Occipital lobe (tissue), 1 donor: ENCODE measurements at regions not wholly inside any gene's neighbourhood (a gene's known extent, or its start where the extent isn't known, plus 50 kb on each side); places are given as distances from the start of the nearest gene placed in this dataset.

Experiments
- DNase-seq: peaks from one replicate; lab custom pipeline; 2025; lab: John Stamatoyannopoulos, UW

DNA sequence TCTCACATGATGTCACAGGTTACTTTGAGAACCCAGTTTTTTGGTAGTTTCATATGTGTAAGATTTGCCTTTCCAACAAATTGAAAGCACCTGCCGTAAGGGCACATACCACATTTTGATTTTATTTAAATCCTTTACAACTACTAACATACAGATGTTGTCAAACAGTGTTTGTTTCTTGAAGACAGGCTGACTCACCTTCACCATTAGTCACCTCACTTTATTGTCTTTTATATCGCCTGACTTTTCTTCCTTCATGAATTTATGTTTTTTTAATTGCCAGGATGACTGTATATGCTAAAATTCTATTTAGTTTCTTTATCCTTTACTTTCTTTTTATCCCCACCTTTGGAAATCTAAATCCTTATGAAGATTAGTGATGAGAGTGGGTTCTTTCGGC lies 886.7 kb downstream of the SUCLG1 start:
- DNase-seq: no peak

- no peak for DNase-seq
These were observed 891.5 kb downstream of the SUCLG1 start for GRCh38 chr2:83567551-83567950.

- no peak for DNase-seq
These were observed 893.5 kb downstream of the SUCLG1 start for GRCh38 chr2:83565626-83566025.

DNA sequence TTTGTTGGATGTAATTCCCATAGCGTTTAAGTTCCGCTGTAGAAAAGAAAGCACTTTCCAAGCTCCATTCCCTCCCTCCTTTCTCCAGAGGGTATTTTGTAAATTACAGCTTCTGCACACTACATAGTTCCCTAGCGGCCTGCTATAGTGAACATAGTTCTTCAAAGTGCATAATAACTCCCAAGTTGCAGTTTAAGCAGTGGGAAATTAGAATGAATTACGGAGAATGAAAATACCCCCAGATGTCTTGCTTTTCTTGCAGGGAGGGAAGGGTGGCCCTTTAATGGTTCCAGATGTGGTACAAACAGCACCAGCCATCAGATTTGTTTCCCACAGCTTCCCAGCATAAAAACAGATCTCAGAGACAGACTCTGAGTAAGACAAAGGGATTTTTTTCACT lies 893.9 kb downstream of the SUCLG1 start:
- DNase-seq: no peak

DNA sequence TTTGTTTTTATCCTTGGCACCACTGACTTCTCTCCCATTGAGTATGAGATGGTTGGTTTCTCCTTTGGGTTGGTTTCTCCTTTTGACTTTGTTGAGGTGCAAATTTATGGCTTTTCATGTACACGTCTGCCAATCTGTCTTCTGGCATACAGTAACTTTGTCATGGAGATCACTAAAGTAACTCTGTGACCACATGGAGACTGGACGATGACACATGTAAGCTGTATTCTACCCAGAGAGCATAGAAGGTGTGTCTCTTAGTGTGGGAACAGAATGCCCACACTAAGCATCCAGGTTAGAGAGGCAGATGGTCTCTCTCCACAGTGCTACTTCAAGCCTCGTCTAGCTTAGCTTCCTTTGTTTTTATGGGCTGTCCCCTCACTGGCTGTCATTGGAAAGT lies 897.5 kb downstream of the SUCLG1 start:
- no peak for DNase-seq

DNA sequence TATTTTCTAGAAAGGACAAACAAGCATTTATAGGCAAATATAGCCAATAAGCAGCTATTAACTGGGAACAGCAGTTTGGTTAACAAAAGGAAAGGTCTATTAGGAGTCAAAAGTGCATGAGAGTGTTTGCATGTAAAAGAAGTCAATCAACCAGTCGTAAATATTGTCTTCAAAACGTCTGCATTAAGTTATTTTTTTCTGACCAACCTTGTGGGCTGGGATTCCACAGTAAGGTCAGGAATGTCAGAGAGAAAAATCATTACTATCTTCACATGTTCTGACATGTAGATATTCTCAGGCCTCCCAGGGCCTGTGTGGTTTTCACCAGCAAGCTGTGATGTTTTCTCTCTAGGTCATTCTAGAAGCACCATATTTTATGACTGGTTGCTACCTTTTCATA lies 922.5 kb downstream of the SUCLG1 start:
- DNase-seq: no peak

- DNase-seq: no peak
These were observed 924.7 kb downstream of the SUCLG1 start for GRCh38 chr2:83534416-83534815.

DNA sequence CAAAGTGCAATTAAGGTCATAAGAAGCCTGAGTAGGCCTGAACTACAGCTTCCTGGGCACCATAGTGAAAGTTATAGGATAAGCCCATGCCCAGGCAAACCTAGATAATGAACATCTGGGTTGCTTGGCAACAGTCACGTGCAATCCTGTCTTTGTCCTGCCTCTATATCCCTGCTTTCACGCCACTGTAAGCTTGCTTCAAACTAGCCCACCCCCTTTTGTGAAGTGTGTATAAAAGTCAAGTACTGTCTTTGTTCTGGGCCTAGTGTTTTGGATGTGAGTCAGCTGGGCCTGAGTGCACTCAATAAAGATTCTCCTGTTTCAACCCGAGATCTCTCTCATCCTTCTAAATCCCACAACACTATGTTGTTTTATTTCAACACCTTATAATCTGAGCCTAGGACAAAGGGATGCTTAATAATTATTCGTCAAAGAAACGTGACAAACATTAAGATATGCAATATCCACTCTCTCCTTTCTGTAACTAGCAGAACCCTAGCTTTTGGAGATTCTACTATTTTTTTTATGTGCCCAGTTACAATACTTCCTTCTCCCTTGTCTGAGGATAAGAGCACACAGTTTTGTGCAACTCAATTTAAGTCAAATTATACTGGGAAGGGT lies 927.8 kb downstream of the SUCLG1 start:
- no peak for DNase-seq

DNA sequence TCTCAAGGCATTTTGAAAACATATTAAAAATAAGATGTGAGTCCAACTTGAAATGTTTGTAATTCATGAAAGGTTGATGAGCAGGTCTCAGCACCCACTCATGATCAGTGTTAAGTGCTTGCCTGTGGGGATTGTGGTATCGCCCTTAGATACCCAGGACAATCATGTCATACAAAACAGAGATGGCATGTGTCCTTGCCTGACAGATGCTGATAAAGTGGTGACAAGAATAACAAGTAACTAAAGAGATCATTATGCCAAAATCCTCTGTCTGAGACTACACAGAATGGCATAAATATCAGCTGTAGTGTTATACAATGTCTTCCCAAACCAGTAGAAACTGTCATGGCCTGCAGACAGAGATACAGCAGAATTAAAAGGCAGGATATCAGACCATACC lies 930.3 kb downstream of the SUCLG1 start:
- no peak for DNase-seq

- no peak for DNase-seq
These were observed 936.1 kb downstream of the SUCLG1 start for GRCh38 chr2:83522891-83523493.

DNA sequence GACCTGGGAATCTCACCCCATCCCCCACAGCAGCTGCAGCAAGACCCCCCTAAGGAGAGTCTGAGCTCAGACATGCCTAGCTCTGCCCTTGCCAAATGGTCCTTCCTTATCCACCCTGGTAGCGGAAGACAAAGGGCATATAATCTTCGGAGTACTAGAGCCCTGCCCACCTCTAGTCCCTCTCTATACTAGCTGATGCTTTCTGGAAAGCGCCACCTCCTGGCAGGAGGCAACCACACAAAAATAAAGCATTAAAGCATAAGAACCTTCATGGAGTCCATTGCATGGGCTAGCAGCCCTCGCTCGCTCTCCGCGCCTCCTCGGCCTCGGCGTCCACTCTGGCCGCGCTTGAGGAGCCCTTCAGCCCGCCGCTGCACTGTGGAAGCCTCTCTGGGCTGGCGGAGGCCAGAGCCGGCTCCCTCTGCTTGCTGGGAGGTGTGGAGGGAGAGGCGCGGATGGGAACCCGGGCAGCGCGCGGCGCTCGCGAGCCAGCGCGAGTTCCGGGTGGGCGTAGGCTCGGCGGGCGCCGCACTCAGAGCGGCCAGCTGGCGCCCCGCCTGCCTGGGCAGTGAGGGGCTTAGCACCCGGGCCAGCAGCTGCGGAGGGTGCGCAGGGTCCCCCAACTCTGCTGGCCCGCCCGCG lies 941.2 kb downstream of the SUCLG1 start:
- DNase-seq: no peak

- DNase-seq: no peak
These were observed 942.6 kb downstream of the SUCLG1 start for GRCh38 chr2:83516503-83516902.

DNA sequence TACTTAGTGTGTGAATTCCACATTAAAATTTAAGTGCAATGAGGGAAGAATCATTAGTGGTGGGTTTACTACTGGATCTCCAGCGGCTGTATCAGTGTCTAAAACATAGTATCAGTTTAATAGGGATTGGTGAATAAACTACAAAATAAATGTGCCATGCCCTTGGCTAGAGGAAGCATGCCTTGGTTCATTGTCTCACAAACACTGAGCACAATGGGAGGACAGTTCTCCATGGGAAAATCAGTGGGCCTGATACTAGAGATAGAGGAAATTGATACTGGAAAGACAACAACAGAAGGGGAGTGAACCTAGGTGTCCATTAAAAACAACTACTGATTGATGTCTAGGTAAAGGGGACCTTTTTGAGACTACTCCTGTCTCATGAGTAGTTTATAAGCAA lies 971.6 kb downstream of the SUCLG1 start:
- DNase-seq: no peak

GRCh38 chr2:83481436-83481835 lies 977.6 kb downstream of the SUCLG1 start:
- DNase-seq: no peak

DNA sequence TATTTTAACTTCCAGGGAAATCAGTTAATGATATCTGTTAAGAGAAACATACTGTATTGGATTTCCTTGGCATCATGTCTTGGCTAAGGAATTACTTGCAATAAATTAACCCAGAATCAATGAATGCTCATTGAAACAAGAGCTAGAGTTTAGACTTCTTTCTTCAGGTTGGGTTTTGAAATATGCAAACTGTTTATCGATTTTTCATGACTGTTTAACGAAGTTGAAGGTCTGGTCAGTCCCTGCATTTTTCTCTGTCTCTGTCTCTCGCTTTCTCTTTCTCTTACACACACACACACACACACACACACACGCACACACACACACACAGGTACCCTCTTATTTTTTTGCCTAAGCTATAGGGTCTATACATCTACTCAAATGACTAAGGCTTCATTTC lies 981.0 kb downstream of the SUCLG1 start:
- DNase-seq: no peak

GRCh38 chr2:83475371-83475770 lies 983.7 kb downstream of the SUCLG1 start:
- DNase-seq: no peak

DNA sequence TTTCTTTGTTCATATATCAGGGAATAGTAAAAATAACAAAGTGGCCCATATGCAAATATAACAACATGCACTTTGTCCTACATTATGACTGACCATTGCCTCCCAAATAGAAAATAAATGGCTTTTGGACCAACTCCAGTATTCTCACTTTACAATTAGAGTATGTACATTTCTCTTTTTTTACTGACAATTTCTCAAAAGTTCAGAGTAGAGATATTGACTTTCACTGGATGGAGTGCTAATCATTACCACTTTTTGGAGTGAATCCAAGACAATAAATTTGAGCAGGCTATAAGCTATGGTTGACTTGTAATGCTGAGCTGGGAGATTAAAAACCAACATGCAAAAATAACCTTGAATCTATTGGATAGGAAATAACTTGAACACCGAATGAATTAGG lies 987.4 kb downstream of the SUCLG1 start:
- DNase-seq: no peak

GRCh38 chr2:83470928-83471327 lies 988.2 kb downstream of the SUCLG1 start:
- DNase-seq: no peak

- no peak for DNase-seq
These were observed 994.6 kb downstream of the SUCLG1 start for GRCh38 chr2:83464444-83464843.

- no peak for DNase-seq
These were observed 996.2 kb downstream of the SUCLG1 start for GRCh38 chr2:83462881-83463280.

DNA sequence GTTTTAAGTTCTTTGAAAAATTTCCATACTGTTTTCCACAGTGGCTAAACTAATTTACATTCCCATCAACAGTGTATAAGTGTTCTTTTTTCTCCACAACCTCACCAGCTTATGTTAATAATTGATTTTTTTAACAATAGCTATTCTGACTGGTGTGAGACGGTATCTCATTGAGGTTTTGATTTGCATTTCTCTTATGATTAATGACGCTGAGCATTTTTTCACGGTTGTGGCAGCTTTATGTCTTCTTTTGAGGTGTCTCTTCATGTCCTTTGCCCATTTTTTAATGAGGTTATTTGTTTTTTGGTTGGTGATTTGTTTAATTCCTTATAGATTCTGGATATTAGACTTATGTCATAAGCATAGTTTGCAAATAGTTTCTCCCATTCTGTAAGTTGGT lies 997.9 kb downstream of the SUCLG1 start:
- no peak for DNase-seq

DNA sequence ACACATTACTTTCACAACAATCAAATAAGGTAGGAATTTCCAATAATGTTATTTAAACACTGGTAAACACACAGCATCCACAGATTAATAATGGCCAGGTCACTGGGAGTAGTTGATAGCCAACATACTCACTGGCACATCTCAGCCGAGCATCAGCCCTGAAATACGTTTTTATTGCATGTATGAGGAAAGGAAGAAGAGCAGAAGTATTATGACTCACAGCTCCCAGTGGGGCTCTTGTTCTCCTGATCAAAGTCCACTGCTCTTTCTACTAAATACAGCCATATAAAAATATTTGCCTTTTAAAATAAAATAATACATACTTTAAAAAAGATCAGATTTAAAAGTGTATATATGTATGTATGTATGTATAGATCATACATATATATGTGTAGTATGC lies 999.6 kb downstream of the SUCLG1 start:
- DNase-seq: no peak

DNA sequence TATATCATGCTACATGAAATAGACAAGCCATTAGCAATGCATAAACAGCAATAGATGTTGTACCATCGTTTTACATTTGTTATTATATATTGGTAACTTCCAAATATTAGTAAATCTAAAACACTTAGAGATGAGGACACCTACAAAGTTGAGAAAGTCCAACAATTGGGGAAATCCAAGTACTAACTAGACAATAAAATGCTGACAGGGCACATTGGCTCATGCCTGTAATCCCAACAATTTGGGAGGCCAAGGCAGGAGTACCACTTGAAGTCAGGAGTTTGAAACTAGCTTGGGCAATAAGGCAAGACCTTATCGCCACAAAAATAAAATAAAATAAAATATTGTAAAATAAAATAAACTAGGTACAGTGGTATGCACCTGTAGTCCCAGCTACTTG lies 1023.1 kb downstream of the SUCLG1 start:
- DNase-seq: no peak
